Mucosa of stomach (tissue), 1 donor: ENCODE measurements at regions not wholly inside any gene's neighbourhood (a gene's known extent, or its start where the extent isn't known, plus 50 kb on each side); places are given as distances from the start of the nearest gene placed in this dataset.

Experiments used
- H3K27me3 ChIP-seq: one replicate; pipeline ENCODE4 v1.7.0; 2013; ENCODE audit warnings: mild to moderate bottlenecking, low read length; ENCODE audit not compliant: control insufficient read depth, insufficient read depth
- H3K36me3 ChIP-seq: one replicate; pipeline ENCODE4 v1.7.0; 2013; ENCODE audit warnings: low read length; ENCODE audit not compliant: control insufficient read depth, insufficient read depth
- H3K4me1 ChIP-seq: one replicate; pipeline ENCODE4 v1.7.0; 2013; ENCODE audit warnings: mild to moderate bottlenecking, low read length; ENCODE audit not compliant: control insufficient read depth, insufficient read depth
- H3K4me3 ChIP-seq: one replicate; pipeline ENCODE4 v1.7.0; 2013; ENCODE audit warnings: low read length
- H3K9ac ChIP-seq: one replicate; pipeline ENCODE4 v1.7.0; 2013; ENCODE audit warnings: mild to moderate bottlenecking, low read length, moderate library complexity
- H3K9me3 ChIP-seq: one replicate; pipeline ENCODE4 v1.7.0; 2013; ENCODE audit warnings: mild to moderate bottlenecking, low read length, moderate library complexity; ENCODE audit not compliant: control insufficient read depth
- donor health status: Pancreatic carcinoma.

GRCh38 chr6:121020656-121021055, 313.6 kb downstream of the TBC1D32 start:
- Histone ChIP-seq H3K36me3 (no peaks in the 10 kb centered on the region), H3K9ac (no peak overlapping the region), H3K27me3 (no peaks in the 10 kb centered on the region), H3K9me3 (no peaks in the 10 kb centered on the region), H3K4me3 (no peak overlapping the region), H3K4me1 (no peaks in the 10 kb centered on the region)

DNA sequence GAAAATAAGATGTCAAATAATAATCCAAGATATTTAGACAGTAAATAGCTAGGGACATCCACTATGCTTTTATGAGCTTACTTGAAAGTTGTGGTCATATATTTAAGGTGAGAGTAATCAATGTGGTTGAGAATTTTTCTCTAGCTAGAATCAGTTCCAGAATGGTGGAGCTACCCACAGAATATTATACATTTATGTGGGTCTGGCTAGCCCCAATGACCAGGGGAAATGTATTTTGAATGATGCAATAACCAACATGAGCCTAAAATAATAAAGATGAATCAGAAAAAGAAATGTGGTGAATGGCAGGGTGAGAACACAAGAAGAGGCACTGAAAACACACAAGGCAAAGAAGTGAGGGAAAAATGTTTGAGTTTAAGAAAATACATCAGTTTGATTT, 325.7 kb downstream of the TBC1D32 start:
- Histone ChIP-seq H3K9me3 (no peaks in the 10 kb centered on the region), H3K4me3 (no peak overlapping the region), H3K9ac (no peak overlapping the region), H3K4me1 (no peaks in the 10 kb centered on the region), H3K27me3 (no peaks in the 10 kb centered on the region), H3K36me3 (no peaks in the 10 kb centered on the region)

- H3K4me1 ChIP-seq: no peaks in the 10 kb centered on the region
- H3K36me3 ChIP-seq: no peaks in the 10 kb centered on the region
- no peak overlapping the region for H3K9ac ChIP-seq
- H3K4me3 ChIP-seq: no peak overlapping the region
- no peaks in the 10 kb centered on the region for H3K9me3 ChIP-seq
- no peaks in the 10 kb centered on the region for H3K27me3 ChIP-seq
Observed at GRCh38 chr6:121006024-121006423, 328.3 kb downstream of the TBC1D32 start.

DNA sequence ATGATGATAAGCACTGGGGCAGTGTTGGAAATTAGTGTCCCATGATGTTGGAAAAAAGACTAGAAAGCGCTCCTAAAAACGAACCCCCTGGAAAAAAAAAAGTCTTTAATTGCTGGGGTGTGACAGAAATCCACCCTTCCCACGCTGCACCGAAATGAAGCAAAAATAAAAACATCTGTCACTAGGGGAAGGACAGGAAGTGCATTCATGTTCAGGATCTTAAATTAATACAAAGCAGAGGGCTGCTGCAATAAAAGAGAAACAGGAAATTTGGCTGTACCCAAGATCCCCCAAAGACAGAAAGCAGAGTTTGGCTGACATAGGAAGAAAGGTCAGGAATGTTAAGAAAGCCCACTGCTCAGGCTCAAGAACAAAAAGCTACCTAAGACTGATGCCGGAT, 333.9 kb downstream of the TBC1D32 start:
- H3K27me3 ChIP-seq: no peaks in the 10 kb centered on the region
- H3K36me3 ChIP-seq: no peaks in the 10 kb centered on the region
- H3K9me3 ChIP-seq: no peaks in the 10 kb centered on the region
- no peak overlapping the region for H3K9ac ChIP-seq
- no peaks in the 10 kb centered on the region for H3K4me1 ChIP-seq
- no peak overlapping the region for H3K4me3 ChIP-seq

- no peaks in the 10 kb centered on the region for H3K36me3 ChIP-seq
- H3K4me1 ChIP-seq: no peaks in the 10 kb centered on the region
- H3K27me3 ChIP-seq: no peaks in the 10 kb centered on the region
- no peak overlapping the region for H3K4me3 ChIP-seq
- no peaks in the 10 kb centered on the region for H3K9me3 ChIP-seq
- H3K9ac ChIP-seq: no peak overlapping the region
Observed at GRCh38 chr6:120996340-120996739, 337.9 kb downstream of the TBC1D32 start.

GRCh38 chr6:120994573-120994967, 339.7 kb downstream of the TBC1D32 start:
- no peaks in the 10 kb centered on the region for H3K36me3 ChIP-seq
- H3K4me1 ChIP-seq: no peaks in the 10 kb centered on the region
- H3K4me3 ChIP-seq: no peak overlapping the region
- no peak overlapping the region for H3K9ac ChIP-seq
- no peaks in the 10 kb centered on the region for H3K27me3 ChIP-seq
- no peaks in the 10 kb centered on the region for H3K9me3 ChIP-seq

DNA sequence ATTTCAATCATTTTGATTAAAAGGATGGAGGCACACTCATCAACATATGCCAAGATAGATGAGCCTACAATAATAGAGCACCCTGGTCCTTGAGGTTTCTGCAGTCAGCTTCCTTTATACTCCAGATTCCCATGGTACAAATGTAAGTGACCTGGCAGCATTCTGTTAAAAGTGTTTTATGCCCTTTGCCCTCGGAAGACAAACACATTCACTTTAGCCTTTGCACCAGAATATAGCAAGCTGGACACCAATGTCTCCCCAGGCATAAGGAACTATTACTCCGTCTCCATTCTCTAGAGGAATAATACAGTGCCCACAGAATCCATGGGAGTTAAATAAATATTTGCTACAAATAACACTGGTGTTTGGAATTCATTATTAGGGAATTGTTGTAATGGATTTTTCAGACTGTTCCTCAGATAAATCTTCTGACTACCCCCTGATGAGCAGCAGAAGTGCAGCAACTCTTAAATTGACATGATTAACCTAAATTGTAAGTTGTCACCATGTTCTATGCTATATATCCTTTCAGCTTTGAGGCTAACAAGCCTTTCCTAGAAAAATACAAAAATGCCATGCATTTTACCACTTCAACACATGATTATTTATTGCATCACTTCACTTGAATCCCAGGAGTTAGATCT, 340.2 kb downstream of the TBC1D32 start:
- no peak overlapping the region for H3K9ac ChIP-seq
- H3K4me1 ChIP-seq: no peaks in the 10 kb centered on the region
- H3K36me3 ChIP-seq: no peaks in the 10 kb centered on the region
- H3K27me3 ChIP-seq: no peaks in the 10 kb centered on the region
- no peaks in the 10 kb centered on the region for H3K9me3 ChIP-seq
- no peak overlapping the region for H3K4me3 ChIP-seq

DNA sequence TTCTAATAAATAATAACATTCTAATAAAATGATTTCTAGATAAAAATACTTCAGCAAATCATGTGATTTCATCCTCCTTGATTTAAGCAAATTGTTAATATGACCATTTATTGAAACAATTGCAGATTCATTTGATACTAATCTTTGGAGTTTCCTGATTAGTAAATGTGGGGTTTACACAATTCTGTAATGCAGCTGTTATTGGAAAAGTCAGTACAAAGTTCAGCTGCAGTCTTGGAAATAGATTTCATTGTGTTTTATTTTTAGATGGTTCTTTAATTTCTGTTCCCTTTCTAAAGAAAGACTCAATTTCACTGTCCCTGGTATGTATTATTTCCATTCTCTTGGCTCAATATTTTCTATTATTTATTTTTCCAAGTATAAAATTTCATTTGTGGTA, 342.0 kb downstream of the TBC1D32 start:
- no peaks in the 10 kb centered on the region for H3K4me1 ChIP-seq
- no peak overlapping the region for H3K4me3 ChIP-seq
- no peaks in the 10 kb centered on the region for H3K27me3 ChIP-seq
- no peaks in the 10 kb centered on the region for H3K9me3 ChIP-seq
- no peaks in the 10 kb centered on the region for H3K36me3 ChIP-seq
- no peak overlapping the region for H3K9ac ChIP-seq

DNA sequence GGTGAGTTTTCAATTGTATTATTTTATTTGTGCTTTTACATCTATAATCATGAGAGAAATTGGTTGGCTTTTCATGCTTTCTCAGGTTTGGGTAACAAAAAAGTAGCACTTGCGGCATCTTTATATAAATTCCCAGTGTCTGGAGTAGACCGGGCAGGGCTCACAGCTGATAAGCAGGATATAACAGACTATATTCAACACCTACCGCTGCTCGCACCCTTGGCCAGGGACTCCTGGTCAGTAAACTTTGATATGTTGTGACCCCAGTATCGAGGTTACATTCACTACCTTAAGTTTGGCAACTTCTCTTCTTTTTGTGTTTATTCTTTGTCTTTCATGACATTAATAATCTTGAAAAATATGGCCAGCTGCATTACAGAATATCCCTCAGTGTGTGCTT, 343.4 kb downstream of the TBC1D32 start:
- Histone ChIP-seq H3K4me1 (no peaks in the 10 kb centered on the region), H3K27me3 (no peaks in the 10 kb centered on the region), H3K9me3 (no peaks in the 10 kb centered on the region), H3K9ac (no peak overlapping the region), H3K36me3 (no peaks in the 10 kb centered on the region), H3K4me3 (no peak overlapping the region)

- Histone ChIP-seq H3K9ac (no peak overlapping the region), H3K4me1 (no peaks in the 10 kb centered on the region), H3K27me3 (no peaks in the 10 kb centered on the region), H3K4me3 (no peak overlapping the region), H3K36me3 (no peaks in the 10 kb centered on the region), H3K9me3 (no peaks in the 10 kb centered on the region)
Observed at GRCh38 chr6:120981835-120982234, 352.4 kb downstream of the TBC1D32 start.

DNA sequence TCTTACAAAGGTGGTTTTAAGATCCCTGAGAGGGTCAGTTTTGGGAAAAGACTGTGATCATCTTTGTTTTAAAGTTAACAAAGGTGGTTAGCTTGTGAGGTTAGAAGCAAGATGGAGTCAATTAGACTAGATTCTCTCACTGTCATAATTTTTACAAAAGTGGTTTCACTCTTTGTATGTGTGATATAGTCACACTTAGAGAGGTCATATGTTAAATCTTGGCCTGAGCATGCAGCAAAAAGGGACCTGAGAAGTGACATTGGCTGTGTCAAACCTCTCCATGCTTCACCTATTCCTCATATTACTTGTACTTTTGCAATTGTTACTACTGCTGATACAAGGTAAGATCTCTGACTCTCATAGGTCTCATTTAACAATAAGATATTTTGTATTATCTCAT, 368.0 kb downstream of the TBC1D32 start:
- Histone ChIP-seq H3K4me1 (no peaks in the 10 kb centered on the region), H3K9me3 (no peaks in the 10 kb centered on the region), H3K36me3 (no peaks in the 10 kb centered on the region), H3K4me3 (no peak overlapping the region), H3K9ac (no peak overlapping the region), H3K27me3 (no peaks in the 10 kb centered on the region)

- no peaks in the 10 kb centered on the region for H3K36me3 ChIP-seq
- no peak overlapping the region for H3K9ac ChIP-seq
- H3K4me1 ChIP-seq: no peaks in the 10 kb centered on the region
- no peak overlapping the region for H3K4me3 ChIP-seq
- H3K9me3 ChIP-seq: no peaks in the 10 kb centered on the region
- H3K27me3 ChIP-seq: no peaks in the 10 kb centered on the region
Observed at GRCh38 chr6:120965814-120966213, 368.5 kb downstream of the TBC1D32 start.

- Histone ChIP-seq H3K9ac (no peak overlapping the region), H3K27me3 (no peaks in the 10 kb centered on the region), H3K4me1 (no peaks in the 10 kb centered on the region), H3K9me3 (no peaks in the 10 kb centered on the region), H3K4me3 (no peak overlapping the region), H3K36me3 (no peaks in the 10 kb centered on the region)
Observed at GRCh38 chr6:120960761-120961160, 373.5 kb downstream of the TBC1D32 start.
